ENCODE measurements at regions not wholly inside any gene's neighbourhood (a gene's known extent, or its start where the extent isn't known, plus 50 kb on each side); places are given as distances from the start of the nearest gene placed in this dataset.

- no peak for TF ChIP-seq POLR2AphosphoS5 (IDR thresholded peaks at IDR 0.05; ENCODE audit: low read depth, low read length)
- TF ChIP-seq TAF1 (IDR thresholded peaks at IDR 0.05; ENCODE audit: borderline replicate concordance, insufficient read depth, low read length): no peak
- no peak for TF ChIP-seq SIN3A (IDR thresholded peaks at IDR 0.05; ENCODE audit: borderline replicate concordance, insufficient read depth, low read length)
- TF ChIP-seq REST (IDR thresholded peaks at IDR 0.05; ENCODE audit: insufficient read depth in 1 of 2, low read depth in 2 of 2, low read length in 2 of 2): no peak
Observed at GRCh38 chr9:73816905-73817304, 665.2 kb downstream of the ANXA1 start.

All from PFSK-1 (cell line).